GM19238 (cell line): ENCODE measurements at regions not wholly inside any gene's neighbourhood (a gene's known extent, or its start where the extent isn't known, plus 50 kb on each side); places are given as distances from the start of the nearest gene placed in this dataset.
"Not testable (repeated sequence)": the region's sequence is repeated elsewhere in the genome, so short reads cannot be mapped to it uniquely, and the experiment has no call there.

Source experiments
- DNase-seq: peaks from one replicate; pipeline ENCODE4 v3.0.0; 2011; ENCODE audit warnings: low spot score; ENCODE audit not compliant: insufficient read length

DNA sequence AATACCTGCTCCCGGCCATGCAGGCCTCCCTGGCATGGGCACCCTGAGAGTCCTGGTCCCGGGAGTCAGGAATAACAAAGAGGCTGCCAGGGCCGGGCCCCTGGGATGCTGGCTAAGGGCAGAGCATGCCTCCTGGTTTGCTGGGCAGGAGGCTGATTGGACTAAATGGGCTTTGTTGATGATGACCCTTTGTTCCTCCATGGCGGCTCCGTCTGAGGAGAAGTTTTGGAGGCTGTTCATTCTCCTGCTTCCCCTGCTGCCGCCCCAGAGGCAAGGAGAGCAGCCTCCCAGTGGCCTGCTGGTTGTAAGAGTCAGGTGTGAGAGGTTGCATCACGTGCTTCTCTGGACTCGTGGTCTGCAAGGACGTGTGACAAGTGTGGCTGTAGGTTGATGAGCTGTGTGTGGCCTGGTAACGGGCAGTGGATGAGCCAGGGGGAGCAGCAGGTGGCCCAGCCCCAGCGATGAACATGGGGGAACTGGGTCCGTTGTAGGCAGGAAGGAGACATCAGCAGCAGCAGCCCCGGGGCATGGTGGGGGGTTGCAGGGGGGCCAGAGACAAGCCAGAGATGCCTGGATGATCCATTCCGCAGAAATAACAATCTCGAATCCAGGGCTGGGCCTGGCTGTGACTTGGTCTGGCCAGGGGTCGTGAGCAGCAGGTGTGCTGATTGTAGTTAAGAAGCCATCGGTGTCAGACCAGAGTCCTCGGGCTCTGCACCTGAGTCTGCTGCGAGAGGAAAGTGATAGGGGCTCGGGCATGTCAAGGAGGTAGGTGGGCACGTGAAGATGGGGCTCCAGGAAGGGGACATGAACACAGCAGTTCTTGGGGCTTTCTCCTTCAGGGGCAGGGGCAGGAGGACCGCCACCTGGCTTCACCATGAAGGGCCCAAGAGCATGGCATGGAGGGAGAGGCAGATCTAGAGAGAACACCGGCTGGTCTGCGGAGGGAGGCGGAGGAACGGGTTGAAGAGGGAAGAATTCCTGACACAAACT is 101.4 kb downstream of the TNFRSF13B start:
- DNase-seq, result no peak

DNA sequence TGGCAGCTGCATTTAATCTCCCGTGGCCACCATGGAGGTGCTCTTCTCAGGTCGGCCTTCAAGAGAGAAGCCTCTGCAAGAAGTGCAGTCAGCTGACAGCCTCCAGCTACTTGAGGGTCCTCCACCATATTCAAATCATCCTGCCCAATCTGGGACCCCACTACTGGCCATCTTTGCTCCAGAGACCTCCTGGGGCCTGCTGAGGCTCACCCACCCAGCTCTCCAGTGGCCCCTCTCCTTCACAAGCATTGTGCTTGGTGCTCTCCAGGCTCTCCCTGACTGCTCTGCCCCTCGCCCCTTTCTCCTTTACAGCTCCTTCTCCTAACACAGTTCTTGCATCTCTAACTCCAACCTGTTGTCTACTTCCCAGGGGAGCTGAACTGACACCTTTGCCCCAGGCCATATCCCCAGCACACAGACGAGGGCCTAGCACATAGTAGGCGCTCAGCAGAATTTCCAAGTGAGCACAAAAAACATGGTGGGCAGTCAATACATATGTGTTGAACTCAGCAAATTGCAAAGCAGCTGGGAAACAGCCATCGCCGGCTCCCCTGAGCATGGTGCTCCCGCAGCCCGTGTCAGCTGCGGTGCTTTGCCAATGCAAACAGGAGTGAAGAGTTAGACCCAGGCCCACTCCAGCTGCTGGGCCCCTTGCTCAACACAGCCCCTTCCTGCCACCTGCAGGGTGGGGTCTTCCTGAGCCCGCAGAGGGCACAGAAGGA is 102.2 kb downstream of the TNFRSF13B start:
- not testable (repeated sequence) for DNase-seq

DNA sequence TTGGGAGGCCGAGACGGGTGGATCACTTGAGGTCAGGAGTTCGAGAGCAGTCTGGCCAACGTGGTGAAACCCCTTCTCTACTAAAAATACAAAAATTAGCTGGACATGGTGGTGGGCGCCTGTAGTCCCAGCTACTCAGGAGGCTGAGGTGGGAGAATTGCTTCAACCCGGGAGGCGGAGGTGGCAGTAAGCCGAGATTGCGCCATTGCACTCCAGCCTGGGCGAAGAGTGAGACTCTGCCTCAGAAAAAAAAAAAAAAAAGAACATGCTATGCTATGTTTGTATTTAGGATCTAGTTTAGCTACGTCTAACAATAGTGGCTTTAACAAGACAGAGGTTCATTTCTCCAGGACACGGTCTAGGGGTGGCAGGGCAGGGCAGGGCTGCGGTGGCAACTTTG is 103.3 kb downstream of the TNFRSF13B start:
- DNase-seq, result not testable (repeated sequence)

- not testable (repeated sequence) for DNase-seq
Observed at GRCh38 chr17:16867545-16867944, 104.4 kb downstream of the TNFRSF13B start.

DNA sequence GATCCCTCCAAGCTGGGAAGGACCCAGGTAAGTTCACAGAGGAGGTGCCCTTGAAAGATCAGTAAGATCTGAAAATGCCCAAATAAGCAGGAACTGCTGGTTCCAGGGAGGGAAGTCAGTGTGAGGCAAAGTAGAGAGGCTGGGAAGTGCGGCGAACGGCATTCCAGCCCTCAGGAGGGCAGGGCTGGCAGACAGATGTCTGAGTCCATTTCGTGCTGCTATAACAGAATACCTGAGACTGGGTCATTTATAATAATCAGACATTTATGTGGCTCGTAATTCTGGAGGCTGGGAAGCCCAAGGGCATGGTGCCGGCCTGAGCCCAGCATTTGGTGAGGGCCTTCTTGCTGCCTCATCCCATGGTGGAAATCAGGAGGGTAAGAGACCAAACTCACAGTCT is 105.1 kb downstream of the TNFRSF13B start:
- DNase-seq, result not testable (repeated sequence)

GRCh38 chr17:16866436-16866835 is 105.5 kb downstream of the TNFRSF13B start:
- no peak for DNase-seq

DNA sequence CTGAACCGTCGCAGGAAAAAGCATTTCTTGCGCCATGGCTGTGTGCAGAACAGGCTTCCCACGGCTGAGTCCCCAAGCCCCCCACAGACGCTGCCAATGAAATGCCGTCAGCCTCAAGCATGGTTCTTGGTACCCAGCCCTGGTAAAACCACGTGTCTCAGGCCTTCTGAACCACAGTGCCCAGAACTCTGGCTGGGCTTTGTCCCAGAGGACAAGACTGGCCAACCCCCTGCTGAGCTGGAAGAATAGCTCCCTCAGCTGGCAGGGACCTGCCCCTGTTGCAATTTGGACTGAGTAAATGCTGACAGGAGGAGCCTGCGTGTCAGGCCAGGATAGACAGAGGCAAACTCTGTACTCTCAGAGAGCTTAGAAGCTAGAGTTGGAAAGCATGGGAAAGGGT is 106.2 kb downstream of the TNFRSF13B start:
- not testable (repeated sequence) for DNase-seq

DNA sequence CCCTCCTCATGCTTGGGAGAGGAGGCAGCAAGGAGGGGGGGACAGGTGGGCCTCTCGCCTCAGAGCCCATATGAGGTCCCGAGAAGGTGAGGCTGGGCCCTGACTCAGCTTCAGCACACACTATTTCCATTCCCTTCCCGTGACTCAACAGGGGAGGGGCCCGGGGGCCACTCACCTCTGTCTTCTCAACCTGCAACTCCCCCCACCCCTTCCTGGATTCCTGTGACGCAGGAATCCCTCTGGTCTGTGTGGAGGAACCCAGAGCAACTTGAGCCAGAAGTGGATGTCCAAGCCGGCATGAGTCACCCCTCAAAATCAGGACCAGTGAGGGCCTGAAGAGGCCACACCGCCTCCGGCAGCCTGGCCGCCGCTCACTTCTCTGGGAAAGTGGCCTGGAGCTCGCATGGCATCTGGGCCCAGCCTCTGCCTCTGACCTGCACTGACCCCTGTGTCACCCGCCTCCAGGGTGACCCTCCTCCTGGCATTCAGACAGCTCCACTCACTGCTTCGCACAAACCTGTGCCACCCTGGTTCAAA is 106.8 kb downstream of the TNFRSF13B start:
- not testable (repeated sequence) for DNase-seq

DNA sequence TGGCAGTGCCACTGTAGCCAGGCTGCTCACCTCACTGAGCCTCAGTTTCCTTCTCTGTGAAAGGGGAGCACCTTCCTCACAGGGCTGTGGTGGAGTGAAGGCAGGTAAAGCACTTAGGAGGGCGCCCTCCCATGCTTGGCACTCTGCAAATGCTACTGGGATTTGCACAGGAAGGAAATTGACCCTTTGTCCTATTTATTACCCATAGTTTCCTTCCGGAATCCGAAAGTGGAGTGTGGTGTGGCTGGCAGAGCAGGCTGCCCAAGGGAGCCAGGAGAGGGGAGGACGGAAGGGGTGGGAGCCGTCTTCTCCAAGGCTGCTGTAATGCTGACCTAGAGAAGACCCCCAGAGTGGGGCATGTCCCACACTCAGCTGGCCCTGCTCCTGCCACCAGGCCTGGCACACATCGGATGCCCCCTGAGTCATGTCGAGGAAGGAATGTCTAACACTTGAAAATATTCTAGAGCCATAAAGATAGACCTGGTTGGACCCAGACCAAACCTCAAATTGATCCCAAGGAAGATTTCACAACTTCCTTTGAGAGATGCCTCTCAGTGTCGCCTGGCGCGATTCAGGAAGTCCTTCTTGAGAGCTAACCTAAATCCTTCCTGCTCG is 107.3 kb downstream of the TNFRSF13B start:
- DNase-seq, result not testable (repeated sequence)

GRCh38 chr17:16861152-16861551 is 110.8 kb downstream of the TNFRSF13B start:
- not testable (repeated sequence) for DNase-seq

GRCh38 chr17:16860467-16860866 is 111.5 kb downstream of the TNFRSF13B start:
- DNase-seq, result not testable (repeated sequence)

DNA sequence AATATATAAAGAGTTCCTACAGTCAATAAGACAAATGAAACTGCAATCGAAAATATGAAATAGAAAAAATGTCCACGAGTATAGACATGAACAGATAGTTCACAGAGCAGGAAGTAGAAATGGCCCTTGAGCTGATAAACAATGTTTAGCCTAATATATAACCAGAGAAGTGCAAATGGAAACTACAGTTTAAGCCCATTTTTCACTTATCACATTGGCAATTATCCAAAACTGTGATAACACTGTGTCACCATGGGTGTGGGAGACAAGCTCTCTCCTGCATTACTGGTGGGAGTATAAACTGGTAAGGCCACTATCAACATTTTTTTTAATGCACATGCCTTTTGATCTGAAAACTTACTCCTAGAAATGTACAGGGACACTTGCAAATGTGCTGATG is 112.4 kb downstream of the TNFRSF13B start:
- not testable (repeated sequence) for DNase-seq

DNA sequence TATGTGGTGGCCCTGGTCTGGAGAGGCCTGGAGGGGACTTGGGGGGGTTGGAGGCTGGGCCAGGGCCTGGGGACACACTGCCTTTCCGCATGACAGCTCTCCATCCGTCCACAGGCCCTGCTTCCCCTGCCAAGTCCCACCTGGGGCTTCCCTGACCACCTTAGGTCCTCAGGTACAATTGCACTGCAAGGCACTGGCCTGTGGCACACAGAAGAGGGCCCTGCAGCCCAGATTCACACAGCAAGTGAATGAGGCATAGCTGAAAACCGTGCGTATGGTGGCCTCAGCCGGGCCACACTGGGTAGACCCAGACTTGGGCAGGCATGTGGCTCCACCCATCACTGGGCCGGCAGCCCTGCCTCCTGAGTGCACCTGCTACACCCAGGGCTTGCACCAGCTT is 114.2 kb downstream of the TNFRSF13B start:
- not testable (repeated sequence) for DNase-seq

- not testable (repeated sequence) for DNase-seq
Observed at GRCh38 chr17:16856846-16857245, 115.1 kb downstream of the TNFRSF13B start.

GRCh38 chr17:16856171-16856570 is 115.7 kb downstream of the TNFRSF13B start:
- not testable (repeated sequence) for DNase-seq

- not testable (repeated sequence) for DNase-seq
Observed at GRCh38 chr17:16854636-16855035, 117.3 kb downstream of the TNFRSF13B start.

- DNase-seq, result no peak
Observed at GRCh38 chr17:16853661-16854320, 118.1 kb downstream of the TNFRSF13B start.

DNA sequence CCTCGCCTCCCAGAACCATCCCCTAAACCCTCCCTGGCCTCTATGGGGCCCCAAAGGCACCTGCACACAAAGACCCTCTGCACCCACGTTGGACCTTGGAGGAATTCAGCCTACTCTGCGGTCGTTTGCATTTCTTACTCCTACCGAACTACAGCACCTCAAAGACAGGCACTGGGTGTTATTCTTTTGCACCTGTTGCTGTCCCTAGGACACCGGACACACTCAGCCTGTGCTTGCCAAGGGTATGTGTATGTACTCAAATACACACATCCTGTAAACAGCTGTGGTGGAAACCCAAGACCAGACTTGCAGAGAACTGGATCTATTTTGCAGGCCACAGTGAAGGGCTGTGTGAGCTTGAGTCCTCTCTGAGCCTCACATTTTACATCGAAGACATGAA is 122.1 kb downstream of the TNFRSF13B start:
- not testable (repeated sequence) for DNase-seq

DNA sequence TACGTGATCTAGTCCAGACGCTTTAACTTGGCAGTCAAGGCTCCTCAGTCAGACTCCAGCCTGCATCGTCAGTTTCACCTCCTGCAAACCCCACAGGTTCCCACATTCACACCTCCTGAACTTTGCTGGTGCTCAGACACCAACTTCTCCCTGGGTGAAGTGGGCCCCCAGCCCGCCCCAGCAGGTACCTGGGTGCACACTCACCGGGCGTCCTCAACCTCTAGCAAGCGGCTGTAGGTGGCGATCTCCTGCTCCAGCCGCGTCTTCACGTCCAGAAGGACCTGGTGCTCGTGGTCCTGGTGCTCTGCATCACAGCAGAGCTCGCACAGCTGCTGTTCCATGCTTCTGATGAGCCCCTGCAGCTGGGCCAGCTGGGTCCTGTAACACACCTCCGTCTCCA is 122.9 kb downstream of the TNFRSF13B start:
- not testable (repeated sequence) for DNase-seq

DNA sequence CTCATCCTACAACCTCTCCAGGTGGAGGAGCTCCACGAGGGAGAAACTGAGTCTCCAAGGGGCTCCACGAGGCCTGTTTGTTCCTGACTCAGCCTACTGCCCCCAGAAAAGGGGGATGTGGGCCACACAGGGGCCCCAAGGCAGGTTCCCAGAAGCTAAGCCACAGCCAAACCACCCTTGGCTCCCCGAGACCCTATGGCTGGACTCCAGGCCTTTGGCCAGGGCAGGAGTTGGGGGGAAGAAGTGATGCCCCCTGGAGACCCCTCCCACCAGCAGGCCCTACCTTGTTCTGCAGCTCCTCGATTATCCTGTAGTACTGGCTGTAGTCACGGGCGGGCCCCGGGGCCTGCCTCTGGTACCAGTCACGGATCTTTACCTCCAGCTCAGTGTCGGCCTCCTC is 126.8 kb downstream of the TNFRSF13B start:
- not testable (repeated sequence) for DNase-seq

- DNase-seq, result not testable (repeated sequence)
Observed at GRCh38 chr17:16844669-16845068, 127.2 kb downstream of the TNFRSF13B start.
